Stimulated activated CD8-positive, alpha-beta memory T cell treated with anti-CD3 and anti-CD28 coated beads, Interleukin-7, amount 100 ng/mL, for 48 hours (primary cell): ENCODE measurements at regions not wholly inside any gene's neighbourhood (a gene's known extent, or its start where the extent isn't known, plus 50 kb on each side); places are given as distances from the start of the nearest gene placed in this dataset.

Source experiments
- DNase-seq, 2 donors: peaks; one replicate each; pipeline ENCODE4 v3.0.0-alpha.2; 2020; ENCODE audit warnings: low read depth in 1 of 2; ENCODE audit errors: extremely low read depth in 1 of 2

GRCh38 chr20:48066851-48067250, 281.6 kb upstream of the SULF2 start:
- DNase-seq: no peak

- no peak for DNase-seq
Observed at GRCh38 chr20:48066246-48066645, 281.0 kb upstream of the SULF2 start.

GRCh38 chr20:48065833-48066232, 280.6 kb upstream of the SULF2 start:
- DNase-seq: no peak

- DNase-seq: no peak
Observed at GRCh38 chr20:48064929-48065328, 279.6 kb upstream of the SULF2 start.

- DNase-seq: no peak
Observed at GRCh38 chr20:48060841-48061720, 275.8 kb upstream of the SULF2 start.

GRCh38 chr20:48058611-48059559, 273.6 kb upstream of the SULF2 start:
- no peak for DNase-seq

- no peak for DNase-seq
Observed at GRCh38 chr20:48057739-48058138, 272.5 kb upstream of the SULF2 start.

GRCh38 chr20:48057251-48057650, 272.0 kb upstream of the SULF2 start:
- no peak for DNase-seq

GRCh38 chr20:48056218-48056617, 270.9 kb upstream of the SULF2 start:
- DNase-seq: no peak

GRCh38 chr20:48054051-48054450, 268.8 kb upstream of the SULF2 start:
- no peak for DNase-seq

- DNase-seq: no peak
Observed at GRCh38 chr20:48052475-48052835, 267.2 kb upstream of the SULF2 start.

GRCh38 chr20:48051794-48052474, 266.7 kb upstream of the SULF2 start:
- DNase-seq: no peak

GRCh38 chr20:48049641-48050040, 264.4 kb upstream of the SULF2 start:
- no peak for DNase-seq

- no peak for DNase-seq
Observed at GRCh38 chr20:48049171-48049570, 263.9 kb upstream of the SULF2 start.

- no peak for DNase-seq
Observed at GRCh38 chr20:48047447-48047846, 262.2 kb upstream of the SULF2 start.

- DNase-seq: no peak
Observed at GRCh38 chr20:48042628-48043027, 257.3 kb upstream of the SULF2 start.

GRCh38 chr20:48041078-48041780, 255.9 kb upstream of the SULF2 start:
- no peak for DNase-seq

GRCh38 chr20:48040491-48040890, 255.2 kb upstream of the SULF2 start:
- no peak for DNase-seq

- DNase-seq: no peak
Observed at GRCh38 chr20:48040051-48040450, 254.8 kb upstream of the SULF2 start.

GRCh38 chr20:48039514-48039913, 254.2 kb upstream of the SULF2 start:
- no peak for DNase-seq

- DNase-seq: no peak
Observed at GRCh38 chr20:48038713-48039112, 253.4 kb upstream of the SULF2 start.
